Stimulated activated CD4-positive, alpha-beta T cell treated with anti-CD3 and anti-CD28 coated beads, Interleukin-12 subunit alpha, Interleukin-12 subunit beta, amount 100 ng/mL, for 4 hours (primary cell): ENCODE measurements at regions not wholly inside any gene's neighbourhood (a gene's known extent, or its start where the extent isn't known, plus 50 kb on each side); places are given as distances from the start of the nearest gene placed in this dataset.

ENCODE experiments used
- DNase-seq: peaks from one replicate; pipeline ENCODE4 v3.0.0-alpha.2; 2020

DNA sequence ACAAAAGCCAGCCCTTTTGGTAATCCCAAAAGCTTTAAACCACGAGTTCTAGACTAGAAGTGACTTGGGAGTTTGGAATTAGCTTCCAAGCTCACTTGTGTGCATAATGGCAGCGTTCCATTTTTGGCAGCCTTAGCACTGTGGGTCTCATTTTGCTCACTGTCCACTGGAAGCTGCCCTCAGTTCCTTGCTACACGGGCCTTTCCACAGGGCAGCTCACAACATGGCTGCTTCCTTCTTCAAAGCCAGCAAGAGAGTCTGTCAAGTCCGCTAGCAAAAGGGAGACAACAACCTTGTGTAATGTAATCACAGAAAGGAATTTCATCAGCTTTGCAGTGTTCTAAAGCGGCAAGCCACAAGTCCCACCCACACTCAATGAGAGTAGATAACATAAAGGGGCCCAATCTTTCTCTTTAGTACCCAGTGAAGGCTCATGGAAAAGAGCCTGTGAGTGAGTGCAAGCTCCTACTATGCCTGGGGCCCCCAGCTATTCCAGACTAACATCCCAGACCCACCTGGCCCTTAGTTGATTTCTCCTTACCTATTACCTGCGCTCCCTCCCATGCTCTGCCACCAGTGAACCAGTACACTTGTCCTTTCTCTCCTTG, 168.5 kb upstream of the FOXN2 start:
- DNase-seq, result no peak

- DNase-seq, result no peak
Measured at GRCh38 chr2:48146552-48146951, 167.9 kb upstream of the FOXN2 start.

GRCh38 chr2:48147719-48148118, 166.8 kb upstream of the FOXN2 start:
- no peak for DNase-seq

GRCh38 chr2:48148841-48149430, 165.5 kb upstream of the FOXN2 start:
- DNase-seq, result no peak

GRCh38 chr2:48157150-48157549, 157.3 kb upstream of the FOXN2 start:
- DNase-seq, result no peak

DNA sequence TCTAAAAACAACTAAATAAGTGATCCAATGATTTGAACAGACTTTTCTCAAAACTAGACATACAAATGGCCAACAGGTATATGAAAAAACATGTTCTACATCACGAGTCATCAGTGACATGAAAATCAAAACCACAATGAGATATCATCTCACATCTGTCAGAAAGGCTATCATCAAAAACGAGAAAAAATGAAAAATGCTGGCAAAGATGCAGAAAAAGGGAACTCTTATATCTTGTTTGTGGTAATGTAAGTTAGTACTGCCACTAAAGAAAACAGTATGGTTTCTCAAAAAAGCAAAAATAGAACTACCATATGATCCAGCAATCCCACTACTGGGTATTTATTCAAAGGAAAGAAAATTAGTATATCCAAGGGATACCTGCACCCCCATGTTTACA, 152.9 kb upstream of the FOXN2 start:
- DNase-seq, result no peak

DNA sequence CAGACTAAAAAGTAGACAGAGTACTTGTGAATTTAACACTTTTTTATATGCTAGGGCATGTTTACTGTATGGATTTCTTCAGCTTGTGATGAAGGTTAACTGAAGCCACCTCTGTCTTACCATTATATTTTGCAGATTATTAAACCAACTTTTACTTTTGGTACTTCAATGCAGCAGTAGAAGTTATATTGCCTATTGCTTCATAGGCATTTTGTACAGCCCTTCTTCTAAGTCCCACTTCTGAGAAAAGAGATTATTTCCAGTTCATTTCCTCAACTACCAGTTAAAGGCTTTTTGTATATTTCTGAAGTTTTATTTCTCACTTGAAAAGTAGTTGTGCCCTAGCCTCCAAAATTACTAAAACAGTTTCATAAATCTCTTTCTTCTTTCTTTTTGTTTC, 151.7 kb upstream of the FOXN2 start:
- no peak for DNase-seq

GRCh38 chr2:48165070-48165753, 149.3 kb upstream of the FOXN2 start:
- no peak for DNase-seq

DNA sequence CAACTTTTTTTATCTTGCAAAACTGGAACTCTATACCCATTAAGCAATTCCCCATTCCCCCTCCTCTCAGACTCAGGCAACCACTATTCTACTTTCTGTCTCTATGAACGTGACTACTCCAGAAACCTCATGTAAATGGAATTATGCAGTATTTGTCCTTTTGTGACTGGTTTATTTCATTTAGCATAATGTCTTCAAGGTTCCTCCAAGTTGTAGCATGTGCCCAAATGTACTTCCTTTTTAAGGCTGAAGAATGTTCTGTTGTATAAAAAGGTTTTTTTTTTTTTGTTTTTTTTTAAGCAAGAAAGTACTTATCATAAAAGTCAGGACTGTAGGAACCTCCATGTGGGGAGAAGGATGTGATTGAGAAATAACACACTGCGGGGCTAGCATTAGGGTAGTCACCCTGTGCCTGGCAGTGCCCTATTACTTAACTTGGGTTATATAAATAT, 145.3 kb upstream of the FOXN2 start:
- DNase-seq, result no peak

- no peak for DNase-seq
Measured at GRCh38 chr2:48170281-48170680, 144.2 kb upstream of the FOXN2 start.

DNA sequence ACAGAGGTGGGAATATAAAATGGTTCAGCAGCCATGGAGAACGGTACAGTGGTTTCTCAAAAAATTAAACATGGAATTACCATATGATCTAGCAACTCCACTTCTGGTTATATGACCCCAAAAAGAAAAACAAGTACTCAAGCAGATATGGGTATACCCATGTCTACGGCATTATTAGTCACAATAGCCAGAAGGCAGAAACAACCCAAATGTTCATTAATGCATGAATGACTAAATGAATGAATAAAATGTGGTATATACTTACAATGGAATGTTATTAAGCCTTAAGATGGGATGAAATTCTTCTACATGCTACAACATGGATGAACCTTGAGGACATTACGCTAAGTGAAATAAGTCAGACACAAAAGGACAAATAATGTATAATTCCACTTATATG, 141.3 kb upstream of the FOXN2 start:
- DNase-seq, result no peak

- no peak for DNase-seq
Measured at GRCh38 chr2:48174503-48174902, 140.0 kb upstream of the FOXN2 start.

DNA sequence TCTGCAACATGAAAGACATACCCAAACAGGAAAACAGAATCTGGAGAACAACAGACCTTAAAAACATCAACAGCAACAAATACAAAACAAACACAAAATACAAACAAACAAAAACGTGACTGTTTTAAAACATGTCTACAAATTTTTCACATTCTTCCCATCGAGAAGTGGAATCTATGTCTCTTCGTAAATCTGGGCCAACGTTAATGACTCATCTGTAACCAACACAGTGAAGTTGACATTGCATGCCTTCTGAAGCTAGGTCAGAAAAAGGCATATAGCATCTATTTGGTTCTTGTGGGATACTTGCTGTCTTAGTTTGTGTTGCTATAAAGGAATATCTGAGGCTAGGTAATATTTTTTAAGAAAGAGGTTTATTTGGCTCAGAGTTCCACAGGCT, 139.2 kb upstream of the FOXN2 start:
- DNase-seq, result no peak

DNA sequence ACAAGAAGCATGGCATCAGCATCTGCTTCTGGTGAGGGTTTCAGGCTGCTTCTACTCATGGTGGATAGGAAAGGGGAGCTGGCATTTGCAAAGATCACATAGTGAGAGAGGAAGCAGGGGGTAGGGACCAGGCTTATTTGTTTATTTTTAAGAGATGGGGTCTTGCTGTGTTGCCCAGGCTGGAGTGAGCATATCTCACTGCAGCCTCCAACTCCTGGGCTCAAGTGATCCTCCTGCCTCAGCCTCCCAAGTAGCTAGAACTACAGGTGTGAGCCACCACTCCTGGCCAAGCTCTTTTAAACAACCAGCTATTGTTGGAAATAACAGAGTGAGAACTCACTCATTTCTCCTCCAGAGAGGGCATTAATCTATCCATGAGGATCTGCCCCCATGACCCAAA, 138.8 kb upstream of the FOXN2 start:
- no peak for DNase-seq

GRCh38 chr2:48176876-48177275, 137.6 kb upstream of the FOXN2 start:
- no peak for DNase-seq

DNA sequence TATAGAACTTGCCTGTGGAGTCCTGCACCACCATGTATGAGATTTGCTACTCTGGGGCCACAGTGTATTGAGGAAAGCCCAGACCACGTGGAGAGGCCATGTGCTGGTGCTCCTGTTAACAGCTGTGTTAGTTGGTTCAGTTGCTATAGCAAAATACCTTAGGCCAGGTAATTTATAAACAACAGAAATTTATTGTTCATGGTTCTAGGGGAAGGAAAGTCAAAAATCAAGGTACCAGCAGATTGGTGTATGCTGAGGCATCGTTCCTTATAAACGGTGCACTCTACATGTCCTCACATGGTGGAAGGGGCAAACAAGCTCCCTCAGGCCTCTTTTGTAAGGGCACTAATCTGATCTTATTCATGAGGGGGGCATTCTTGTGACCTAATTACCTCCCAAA, 135.9 kb upstream of the FOXN2 start:
- DNase-seq, result no peak

GRCh38 chr2:48180557-48180956, 133.9 kb upstream of the FOXN2 start:
- DNase-seq, result no peak

DNA sequence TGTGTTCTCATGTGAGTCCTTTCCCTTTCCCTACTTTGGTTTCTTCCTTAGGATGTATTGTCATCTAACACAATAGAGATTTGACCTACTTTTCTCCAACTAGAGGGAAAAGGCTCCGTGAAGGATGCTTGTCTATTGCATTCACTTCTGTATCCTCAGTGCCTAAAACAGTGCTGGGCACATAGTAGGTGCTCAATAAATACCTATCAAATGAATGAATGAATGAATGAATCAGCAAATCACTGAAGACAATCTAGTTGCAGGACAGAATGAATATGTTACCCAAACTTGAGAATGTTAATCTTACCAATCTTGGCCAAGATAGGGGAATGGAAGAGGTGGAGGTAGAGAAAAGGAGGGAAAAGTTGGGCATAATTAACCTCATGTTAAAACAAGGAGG, 131.2 kb upstream of the FOXN2 start:
- no peak for DNase-seq

GRCh38 chr2:48183991-48184390, 130.5 kb upstream of the FOXN2 start:
- no peak for DNase-seq

DNA sequence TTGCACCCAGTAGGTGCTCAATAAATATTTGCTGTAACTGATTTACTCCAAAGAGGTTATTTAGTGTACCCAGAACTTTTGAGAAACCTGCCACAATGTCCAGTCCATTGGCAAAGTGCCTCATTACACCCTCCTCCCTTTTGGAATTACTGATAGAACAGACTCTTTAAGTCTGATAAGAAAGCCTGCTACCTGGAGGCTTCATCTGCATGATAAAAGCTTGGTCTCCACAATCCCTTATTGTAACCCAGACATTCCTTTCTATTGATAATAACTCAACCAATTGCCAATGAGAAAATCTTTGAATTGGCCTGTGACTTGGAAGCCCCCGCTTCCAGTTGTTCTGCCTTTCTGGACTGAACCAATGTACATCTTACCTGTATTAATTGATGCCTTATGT, 127.0 kb upstream of the FOXN2 start:
- DNase-seq, result no peak

DNA sequence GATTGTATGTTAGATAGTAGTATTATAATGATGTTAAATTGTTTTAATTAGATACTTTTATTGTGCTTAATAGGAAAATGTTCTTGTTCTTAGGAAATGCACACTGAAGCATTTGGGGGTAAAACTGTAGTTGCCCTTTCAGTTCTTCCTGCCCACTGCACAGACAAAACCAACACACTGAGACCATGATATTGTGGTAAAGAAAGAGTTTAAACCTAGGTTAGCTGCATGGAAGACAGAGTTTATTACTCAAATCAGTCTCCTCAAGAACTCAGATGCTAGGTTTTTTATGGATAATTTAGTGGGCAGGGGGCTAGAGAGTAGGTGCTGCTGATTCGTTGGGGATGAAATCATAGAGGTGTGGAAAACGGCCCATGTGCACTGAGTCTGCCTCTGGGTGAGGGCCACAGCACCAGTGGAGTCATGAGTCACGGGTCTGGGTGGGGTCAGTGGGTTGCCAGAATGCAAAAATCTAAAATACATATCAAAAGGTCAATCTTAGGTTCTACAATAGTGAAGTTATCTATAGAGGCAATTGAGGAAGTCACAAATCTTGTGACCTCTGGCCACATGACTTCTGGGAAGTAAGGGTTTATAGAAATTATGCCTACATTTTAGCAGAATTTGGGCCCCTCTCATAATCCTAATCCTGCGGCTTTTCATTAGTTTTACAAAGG, 124.8 kb upstream of the FOXN2 start:
- no peak for DNase-seq

GRCh38 chr2:48190230-48190629, 124.3 kb upstream of the FOXN2 start:
- DNase-seq, result no peak

- no peak for DNase-seq
Measured at GRCh38 chr2:48194641-48195040, 119.8 kb upstream of the FOXN2 start.

GRCh38 chr2:48195169-48195568, 119.3 kb upstream of the FOXN2 start:
- no peak for DNase-seq
